Endothelial cell (in vitro differentiated cells): ENCODE measurements at regions not wholly inside any gene's neighbourhood (a gene's known extent, or its start where the extent isn't known, plus 50 kb on each side); places are given as distances from the start of the nearest gene placed in this dataset.
"Not testable (repeated sequence)": the region's sequence is repeated elsewhere in the genome, so short reads cannot be mapped to it uniquely, and the experiment has no call there.

ENCODE experiments used
- DNase-seq: peaks from one replicate; pipeline ENCODE4 v3.0.0; 2021; ENCODE audit warnings: low spot score
- H3K27ac Mint-ChIP-seq: one replicate; pipeline ENCODE4 v1.8.0; 2021; ENCODE audit warnings: mixed read lengths, inconsistent platforms; ENCODE audit not compliant: unreplicated experiment
- H3K27me3 Mint-ChIP-seq: one replicate; pipeline ENCODE4 v1.8.0; 2021; ENCODE audit warnings: mild to moderate bottlenecking, moderate library complexity, mixed read lengths, inconsistent platforms; ENCODE audit not compliant: unreplicated experiment
- H3K36me3 Mint-ChIP-seq: one replicate; pipeline ENCODE4 v1.8.0; 2021; ENCODE audit warnings: mild to moderate bottlenecking, low read depth, mixed read lengths, inconsistent platforms; ENCODE audit not compliant: unreplicated experiment
- H3K4me1 Mint-ChIP-seq: one replicate; pipeline ENCODE4 v1.8.0; 2021; ENCODE audit warnings: mild to moderate bottlenecking, mixed read lengths, inconsistent platforms; ENCODE audit not compliant: unreplicated experiment
- H3K4me3 Mint-ChIP-seq: one replicate; pipeline ENCODE4 v1.8.0; 2021; ENCODE audit warnings: mild to moderate bottlenecking, mixed read lengths, inconsistent platforms; ENCODE audit not compliant: unreplicated experiment
- H3K9me3 Mint-ChIP-seq: one replicate; pipeline ENCODE4 v1.8.0; 2021; ENCODE audit warnings: mixed read lengths, inconsistent platforms; ENCODE audit not compliant: unreplicated experiment
- CTCF ChIP-seq: fragments of 200-600 bp; sonication (generic); IDR thresholded peaks from one replicate; pipeline ENCODE4 v1.5.0; 2021; ENCODE audit warnings: antibody characterized with exemption; ENCODE audit not compliant: unreplicated experiment

- no peak for DNase-seq
- H3K36me3 Mint-ChIP-seq, result peaks cover 7% of the 10 kb centered on the region
- no peak for TF ChIP-seq CTCF
- H3K4me1 Mint-ChIP-seq, result peaks cover 32% of the 10 kb centered on the region
- no peak overlapping the region for H3K4me3 Mint-ChIP-seq
- peaks cover 1% of the 10 kb centered on the region for H3K27me3 Mint-ChIP-seq
- H3K9me3 Mint-ChIP-seq, result peaks cover 5% of the 10 kb centered on the region
- H3K27ac Mint-ChIP-seq, result no peak overlapping the region
Observed at GRCh38 chr4:67291644-67292043, 253.7 kb downstream of the CENPC start.

- DNase-seq, result peak; percentile 66
- peaks cover 5% of the 10 kb centered on the region for H3K9me3 Mint-ChIP-seq
- no peak overlapping the region for H3K4me3 Mint-ChIP-seq
- H3K36me3 Mint-ChIP-seq, result peaks cover 12% of the 10 kb centered on the region
- H3K27me3 Mint-ChIP-seq, result peaks cover 2% of the 10 kb centered on the region
- peak; percentile 27 for TF ChIP-seq CTCF
- H3K27ac Mint-ChIP-seq, result no peak overlapping the region
- peaks cover 32% of the 10 kb centered on the region for H3K4me1 Mint-ChIP-seq
Observed at GRCh38 chr4:67288964-67289363, 256.3 kb downstream of the CENPC start.

GRCh38 chr4:67286724-67287123, 258.6 kb downstream of the CENPC start:
- H3K27ac Mint-ChIP-seq, result no peak overlapping the region

GRCh38 chr4:67282749-67283148, 262.6 kb downstream of the CENPC start:
- H3K27ac Mint-ChIP-seq, result no peak overlapping the region
- H3K4me3 Mint-ChIP-seq, result no peak overlapping the region
- DNase-seq, result no peak
- H3K4me1 Mint-ChIP-seq, result no peaks in the 10 kb centered on the region
- no peak for TF ChIP-seq CTCF
- H3K27me3 Mint-ChIP-seq, result peaks cover 4% of the 10 kb centered on the region
- peaks cover 21% of the 10 kb centered on the region for H3K36me3 Mint-ChIP-seq
- peaks cover 5% of the 10 kb centered on the region for H3K9me3 Mint-ChIP-seq

More at GRCh38 chr4:67286724-67287123, 258.6 kb downstream of the CENPC start:
- no peak for TF ChIP-seq CTCF
- Mint-ChIP-seq H3K27me3 (peaks cover 2% of the 10 kb centered on the region), H3K4me3 (no peak overlapping the region), H3K36me3 (peaks cover 12% of the 10 kb centered on the region), H3K9me3 (peaks cover 5% of the 10 kb centered on the region), H3K4me1 (peaks cover 21% of the 10 kb centered on the region)
- no peak for DNase-seq

GRCh38 chr4:67275179-67275750, 270.0 kb downstream of the CENPC start:
- no peak for TF ChIP-seq CTCF
- no peak for DNase-seq
- H3K36me3 Mint-ChIP-seq, result peaks cover 5% of the 10 kb centered on the region
- peaks cover 4% of the 10 kb centered on the region for H3K9me3 Mint-ChIP-seq
- no peak overlapping the region for H3K4me3 Mint-ChIP-seq
- H3K4me1 Mint-ChIP-seq, result no peaks in the 10 kb centered on the region
- H3K27ac Mint-ChIP-seq, result no peak overlapping the region
- peaks cover 2% of the 10 kb centered on the region for H3K27me3 Mint-ChIP-seq

GRCh38 chr4:67274671-67275070, 270.6 kb downstream of the CENPC start:
- H3K27me3 Mint-ChIP-seq, H3K4me3 Mint-ChIP-seq, H3K4me1 Mint-ChIP-seq, H3K36me3 Mint-ChIP-seq, H3K9me3 Mint-ChIP-seq, DNase-seq, H3K27ac Mint-ChIP-seq: not testable (repeated sequence)
